K562 (cell line): ENCODE measurements at regions not wholly inside any gene's neighbourhood (a gene's known extent, or its start where the extent isn't known, plus 50 kb on each side); places are given as distances from the start of the nearest gene placed in this dataset.
A peak's percentile ranks its signal among the peaks of the same experiment; 100 is the strongest.

ENCODE experiments used
- ARHGAP35 ChIP-seq: fragments of 450-650 bp; IDR thresholded peaks from 2 replicates; pipeline ENCODE4 v1.6.1; 2018; ENCODE audit not compliant: partially characterized antibody
- BDP1 ChIP-seq: IDR thresholded peaks from 3 replicates; pipeline ENCODE4 v1.6.1; 2011; ENCODE audit not compliant: insufficient read length, insufficient read depth
- BRF1 ChIP-seq: IDR thresholded peaks from 3 replicates; pipeline ENCODE4 v1.6.1; 2011; ENCODE audit warnings: borderline replicate concordance, mild to moderate bottlenecking; ENCODE audit not compliant: insufficient read length; ENCODE audit errors: extremely low read depth
- CC2D1A ChIP-seq: fragments of 450-650 bp; IDR thresholded peaks from 2 replicates; pipeline ENCODE4 v1.6.1; 2017; ENCODE audit warnings: mild to moderate bottlenecking
- CREB3L1 ChIP-seq: fragments of 450-650 bp; IDR thresholded peaks from 2 replicates; pipeline ENCODE4 v1.6.1; 2014; ENCODE audit warnings: low read depth, mild to moderate bottlenecking, moderate library complexity, borderline replicate concordance
- CSDE1 ChIP-seq, 2 experiments: fragments of 450-650 bp; IDR thresholded peaks; 2 replicates each; pipeline ENCODE4 v1.6.1; 2016; ENCODE audit warnings: mild to moderate bottlenecking in 1 of 2
- DACH1 ChIP-seq: fragments of 450-650 bp; IDR thresholded peaks from 2 replicates; pipeline ENCODE4 v1.6.1; 2018; ENCODE audit not compliant: partially characterized antibody
- DEAF1 ChIP-seq: fragments of 450-650 bp; formaldehyde crosslinking; IDR thresholded peaks from 2 replicates; pipeline ENCODE4 v1.4.0; 2020; ENCODE audit warnings: mild to moderate bottlenecking, moderate library complexity
- E2F6 ChIP-seq, 2 experiments: IDR thresholded peaks; 2 replicates each; pipeline ENCODE4 v1.6.1; 2011; ENCODE audit warnings: borderline replicate concordance in 1 of 2, control low read depth in 1 of 2, low read depth in 1 of 2, low read length in 1 of 2, mild to moderate bottlenecking in 1 of 2, mixed read lengths in 1 of 2, moderate library complexity in 1 of 2; ENCODE audit not compliant: insufficient read depth in 1 of 2, insufficient read length in 1 of 2, poor library complexity in 1 of 2, severe bottlenecking in 1 of 2; ENCODE audit errors: extremely low read depth in 1 of 2
- ESRRA ChIP-seq: fragments of 450-650 bp; IDR thresholded peaks from 2 replicates; pipeline ENCODE4 v1.6.1; 2014; ENCODE audit warnings: low read depth, mild to moderate bottlenecking, moderate library complexity, borderline replicate concordance
- GATAD2A ChIP-seq: fragments of 450-650 bp; IDR thresholded peaks from 2 replicates; pipeline ENCODE4 v1.6.1; 2017
- MLX ChIP-seq, 2 experiments: fragments of 450-650 bp in 1 of 2; sonication (generic) in 1 of 2; formaldehyde crosslinking; conservative IDR thresholded peaks; 2 replicates each; pipeline versions ENCODE4 v1.4.0 to v1.8.1; 2020 to 2022; ENCODE audit warnings: mild to moderate bottlenecking in 1 of 2, missing genetic modification reagents in 1 of 2
- NFYB ChIP-seq: IDR thresholded peaks from 2 replicates; pipeline ENCODE4 v1.6.1; 2011; ENCODE audit warnings: mild to moderate bottlenecking, moderate library complexity; ENCODE audit not compliant: insufficient read length; ENCODE audit errors: extremely low read depth
- RAD21 ChIP-seq, 2 experiments: fragments of 250-450 bp in 1 of 2; fragments of 450-650 bp in 1 of 2; sonication (Bioruptor Pico) in 1 of 2; formaldehyde crosslinking in 1 of 2; IDR thresholded peaks in 1 of 2; conservative IDR thresholded peaks in 1 of 2; 2 replicates each; pipeline versions ENCODE4 v1.4.0 to v1.8.0; 2020 to 2022; ENCODE audit warnings: mild to moderate bottlenecking in 2 of 2, moderate library complexity in 1 of 2
- RNF219 ChIP-seq: fragments of 250-450 bp; sonication (Bioruptor Pico); IDR thresholded peaks from 2 replicates; pipeline ENCODE4 v1.5.0; 2022; ENCODE audit warnings: mild to moderate bottlenecking
- SLC30A9 ChIP-seq: fragments of 250-450 bp; sonication (Bioruptor Pico); IDR thresholded peaks from 2 replicates; pipeline ENCODE4 v1.8.0; 2022; ENCODE audit warnings: mild to moderate bottlenecking, moderate library complexity
- SP1 ChIP-seq: sonication (generic); formaldehyde crosslinking; IDR thresholded peaks from 2 replicates; pipeline ENCODE4 v1.8.1; 2022; ENCODE audit warnings: mild to moderate bottlenecking, missing genetic modification reagents
- YY1 ChIP-seq, 3 experiments: IDR thresholded peaks; 2 replicates each; pipeline ENCODE4 v1.6.1; 2011; ENCODE audit warnings: low read length in 2 of 3, mild to moderate bottlenecking in 2 of 3, moderate library complexity in 2 of 3, borderline replicate concordance in 1 of 3, control low read depth in 1 of 3, low read depth in 1 of 3; ENCODE audit not compliant: insufficient read depth in 3 of 3, insufficient replicate concordance in 2 of 3, control insufficient read depth in 1 of 3, insufficient read length in 1 of 3; ENCODE audit errors: extremely low read depth in 1 of 3
- ZNF584 ChIP-seq: fragments of 200-800 bp; sonication (Bioruptor generic); IDR thresholded peaks from 2 replicates; pipeline ENCODE4 v1.6.1; 2016; ENCODE audit warnings: low read depth, mild to moderate bottlenecking, missing genetic modification characterization, missing compliant biosample characterization

- TF ChIP-seq RNF219 (CRISPR knock-in tag) (no peak), DEAF1 (no peak), NFYB (no peak), GATAD2A (peak; percentile 27; the same call in 1 of the 2 replicates), CREB3L1 (peak; percentile 85; the same call in 1 of the 2 replicates), ZNF584 (CRISPR knock-in tag) (peak; percentile 18; the same call in 1 of the 2 replicates), ESRRA (no peak), BDP1 (no peak), RAD21 (CRISPR knock-in tag; conservative IDR thresholded peaks at IDR 0.05 in 1 of 2, IDR thresholded peaks at IDR 0.05 in 1 of 2) (no peak), ARHGAP35 (no peak), DACH1 (no peak), E2F6 (IDR thresholded peaks at IDR 0.05; ENCODE audit: borderline replicate concordance in 1 of 2, extremely low read depth in 1 of 2, insufficient read depth in 1 of 2, insufficient read length in 1 of 2, low read depth in 1 of 2, low read length in 1 of 2, poor library complexity in 1 of 2, severe bottlenecking in 1 of 2) (peak in 1 of 2 experiments; percentile 55), CSDE1 (IDR thresholded peaks at IDR 0.05) (no peak), SP1 (no peak), BRF1 (no peak), YY1 (IDR thresholded peaks at IDR 0.05; ENCODE audit: borderline replicate concordance in 1 of 3, control insufficient read depth in 1 of 3, extremely low read depth in 1 of 3, insufficient read depth in 3 of 3, insufficient read length in 1 of 3, insufficient replicate concordance in 2 of 3, low read depth in 1 of 3, low read length in 2 of 3) (peak in 1 of 3 experiments; percentile 77), MLX (CRISPR knock-in tag; conservative IDR thresholded peaks at IDR 0.05) (no peak), CC2D1A (peak; percentile 84; the same call in 1 of the 2 replicates), SLC30A9 (CRISPR knock-in tag) (no peak)
These were observed 91.2 kb upstream of the INSIG1 start (continued) for GRCh38 chr7:155206318-155207020.
